ENCODE measurements at regions not wholly inside any gene's neighbourhood (a gene's known extent, or its start where the extent isn't known, plus 50 kb on each side); places are given as distances from the start of the nearest gene placed in this dataset.

DNA sequence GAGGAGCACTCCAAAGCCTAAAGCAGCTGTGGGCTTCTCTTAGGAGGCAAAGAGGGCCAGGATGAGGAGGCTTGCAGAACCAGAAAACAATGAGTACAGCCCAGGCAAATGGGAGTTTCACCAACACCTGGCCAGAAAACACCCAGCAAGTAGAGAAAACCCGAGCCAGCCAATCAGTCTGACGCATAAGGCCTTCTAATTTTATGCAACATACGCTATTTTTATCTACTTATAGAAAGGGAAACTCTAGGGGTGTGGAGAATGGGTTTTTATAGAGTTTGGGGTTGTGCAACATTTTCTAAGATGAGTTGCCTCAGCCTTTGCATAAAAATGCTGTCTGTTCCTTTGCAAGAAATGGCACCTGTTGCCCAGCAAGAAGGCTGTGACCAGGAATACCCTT, 529.0 kb upstream of the CDH5 start:
- TF ChIP-seq POLR2A (IDR thresholded peaks at IDR 0.05; ENCODE audit: low read depth, low read length), result no peak
- TF ChIP-seq POLR2AphosphoS5 (IDR thresholded peaks at IDR 0.05; ENCODE audit: low read depth, low read length), result no peak
- no peak for TF ChIP-seq TAF1 (IDR thresholded peaks at IDR 0.05; ENCODE audit: low read depth, low read length)
- TF ChIP-seq SPI1 (IDR thresholded peaks at IDR 0.05; ENCODE audit: low read depth, low read length), result no peak
- TF ChIP-seq PAX5 (IDR thresholded peaks at IDR 0.05; ENCODE audit: insufficient read depth, low read length, severe bottlenecking), result no peak
